ENCODE measurements at regions not wholly inside any gene's neighbourhood (a gene's known extent, or its start where the extent isn't known, plus 50 kb on each side); places are given as distances from the start of the nearest gene placed in this dataset.

DNA sequence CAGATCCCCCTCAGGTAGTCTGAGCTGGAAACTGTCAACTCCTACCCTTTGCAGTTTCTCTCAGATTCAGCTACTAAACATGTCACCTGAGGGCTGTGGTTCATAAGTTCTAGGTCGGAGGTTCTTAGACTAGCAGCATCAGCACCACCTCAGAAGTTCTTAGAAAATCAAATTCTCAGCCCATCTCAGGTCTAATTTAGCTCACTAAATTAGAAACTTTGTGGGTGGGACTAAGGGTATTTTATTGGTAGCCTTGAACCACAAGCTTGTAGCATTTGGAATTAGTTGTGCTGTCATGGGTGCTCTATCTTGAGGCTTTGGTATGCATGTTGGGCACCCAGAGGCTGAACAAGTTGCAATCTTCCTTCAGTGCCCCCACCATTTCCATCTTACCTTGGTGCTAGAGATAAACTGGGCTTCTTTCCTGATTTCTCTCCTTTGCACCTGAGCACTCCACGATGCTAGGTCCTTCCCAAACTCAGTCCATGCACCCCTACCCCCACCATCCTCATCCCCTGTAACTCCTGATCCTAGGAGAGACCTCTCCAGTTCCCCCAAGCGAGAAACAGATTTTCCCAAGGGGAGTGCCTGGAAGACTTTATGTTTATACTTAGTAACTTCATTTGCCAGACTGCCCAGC lies 54.2 kb downstream of the S1PR1 start:
- peak; percentile 36 for DNase-seq

GRCh38 chr1:101291562-101292380 lies 55.0 kb downstream of the S1PR1 start:
- DNase-seq = peak; percentile 59

GRCh38 chr1:101293461-101294051 lies 56.7 kb downstream of the S1PR1 start:
- DNase-seq = peak; percentile 69

GRCh38 chr1:101295209-101295608 lies 58.4 kb downstream of the S1PR1 start:
- DNase-seq = no peak

- DNase-seq = no peak
These were observed 61.8 kb downstream of the S1PR1 start for GRCh38 chr1:101298663-101299062.

DNA sequence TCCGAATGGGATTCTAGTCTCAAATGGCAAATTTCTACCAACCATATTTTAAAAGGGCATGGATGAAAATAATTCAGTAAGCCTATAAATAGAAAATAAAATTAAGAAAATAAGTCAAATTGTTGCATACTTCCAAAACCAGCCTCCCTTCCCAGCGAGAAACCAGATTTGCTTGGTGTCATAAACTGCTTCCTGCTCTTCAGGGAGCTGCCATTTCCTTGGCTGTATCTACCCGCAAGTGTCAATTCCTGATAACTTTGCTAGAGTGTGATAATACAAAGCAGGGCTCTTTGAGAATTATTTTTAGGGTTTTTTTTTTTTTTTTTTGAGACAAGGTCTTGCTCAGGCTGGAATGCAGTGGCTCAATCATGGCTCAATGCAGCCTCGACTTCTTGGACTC lies 62.3 kb downstream of the S1PR1 start:
- no peak for DNase-seq

GRCh38 chr1:101299710-101300109 lies 62.9 kb downstream of the S1PR1 start:
- no peak for DNase-seq

DNA sequence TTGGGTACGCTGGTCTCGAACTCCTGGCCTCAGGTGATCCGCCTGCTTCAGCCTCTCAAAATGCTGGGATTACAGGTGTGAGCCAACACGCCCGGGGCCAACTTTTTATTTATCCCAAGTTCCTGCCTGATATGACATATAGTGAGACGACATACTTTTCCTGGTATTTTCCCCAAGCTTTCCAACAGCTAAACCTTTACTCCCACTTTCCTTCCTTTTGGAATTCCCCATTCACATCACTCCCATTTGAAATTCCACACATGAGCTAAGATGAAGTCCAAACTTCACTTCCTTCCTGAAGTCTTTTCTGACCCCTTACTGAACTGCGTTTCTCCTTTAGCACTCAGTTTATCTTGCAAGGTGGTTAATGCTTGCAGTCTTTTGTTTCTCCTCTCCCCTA lies 64.1 kb downstream of the S1PR1 start:
- no peak for DNase-seq

DNA sequence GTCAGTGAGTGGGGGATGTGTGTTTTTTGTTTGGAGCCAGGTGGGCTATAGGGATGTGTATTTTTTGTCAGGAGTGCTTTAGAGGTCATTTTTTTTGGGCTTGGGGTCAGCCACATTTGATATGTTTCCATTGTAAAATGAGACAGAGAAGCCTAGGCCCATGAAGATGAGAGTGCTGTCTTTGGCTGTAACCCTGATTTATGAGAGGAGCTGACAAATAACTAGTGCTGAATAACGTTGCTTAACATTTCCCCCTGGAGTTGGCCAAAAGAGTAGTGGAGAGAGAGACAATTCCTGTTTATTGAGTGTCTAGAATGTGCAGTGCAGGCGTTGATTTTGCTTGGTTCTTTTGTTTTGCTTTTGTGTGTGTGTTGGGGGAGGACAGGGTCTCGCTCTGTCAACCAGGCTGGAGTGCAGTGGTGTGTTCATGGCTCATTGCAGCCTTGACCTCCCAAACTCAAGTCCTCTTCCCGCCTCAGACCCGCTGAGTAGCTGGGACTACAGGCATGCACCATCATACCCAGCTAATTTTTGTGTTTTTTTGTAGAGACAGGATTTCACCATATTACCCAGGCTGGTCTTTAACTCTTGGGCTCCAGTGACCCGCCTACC lies 64.7 kb downstream of the S1PR1 start:
- DNase-seq = no peak

DNA sequence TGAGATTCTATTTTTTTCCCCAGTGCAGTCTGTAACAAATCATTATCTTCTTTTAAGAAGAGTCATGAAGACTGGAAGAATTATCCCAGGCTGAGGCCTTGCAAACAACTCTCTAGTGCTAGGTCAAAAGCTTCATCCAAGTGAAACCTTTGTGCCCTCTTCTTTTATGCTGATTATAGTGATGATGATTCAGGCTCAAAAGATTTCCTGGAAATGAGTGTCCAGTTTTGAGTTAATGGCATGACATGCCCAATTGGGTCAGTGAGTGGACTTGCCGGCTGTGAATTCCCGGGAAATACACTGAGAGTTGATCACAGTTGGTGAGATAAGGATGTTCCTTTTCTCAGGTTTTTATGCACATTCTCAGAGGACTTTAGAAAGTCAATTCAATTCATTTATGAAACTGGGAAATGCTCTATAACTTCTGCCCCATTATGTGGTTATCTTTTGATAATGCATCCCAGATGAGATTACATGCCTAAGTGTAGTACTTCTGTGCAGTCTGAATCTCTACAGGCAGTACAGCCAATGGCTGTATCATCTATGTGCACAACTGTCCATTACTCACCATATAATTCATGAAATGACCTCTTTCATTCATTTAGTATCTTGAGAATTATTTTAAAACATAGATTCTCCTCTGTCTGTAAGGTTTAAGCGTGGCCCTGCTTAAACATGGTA lies 66.2 kb downstream of the S1PR1 start:
- no peak for DNase-seq

- no peak for DNase-seq
These were observed 71.3 kb downstream of the S1PR1 start for GRCh38 chr1:101307985-101308689.

- no peak for DNase-seq
These were observed 72.1 kb downstream of the S1PR1 start for GRCh38 chr1:101308935-101309333.

DNA sequence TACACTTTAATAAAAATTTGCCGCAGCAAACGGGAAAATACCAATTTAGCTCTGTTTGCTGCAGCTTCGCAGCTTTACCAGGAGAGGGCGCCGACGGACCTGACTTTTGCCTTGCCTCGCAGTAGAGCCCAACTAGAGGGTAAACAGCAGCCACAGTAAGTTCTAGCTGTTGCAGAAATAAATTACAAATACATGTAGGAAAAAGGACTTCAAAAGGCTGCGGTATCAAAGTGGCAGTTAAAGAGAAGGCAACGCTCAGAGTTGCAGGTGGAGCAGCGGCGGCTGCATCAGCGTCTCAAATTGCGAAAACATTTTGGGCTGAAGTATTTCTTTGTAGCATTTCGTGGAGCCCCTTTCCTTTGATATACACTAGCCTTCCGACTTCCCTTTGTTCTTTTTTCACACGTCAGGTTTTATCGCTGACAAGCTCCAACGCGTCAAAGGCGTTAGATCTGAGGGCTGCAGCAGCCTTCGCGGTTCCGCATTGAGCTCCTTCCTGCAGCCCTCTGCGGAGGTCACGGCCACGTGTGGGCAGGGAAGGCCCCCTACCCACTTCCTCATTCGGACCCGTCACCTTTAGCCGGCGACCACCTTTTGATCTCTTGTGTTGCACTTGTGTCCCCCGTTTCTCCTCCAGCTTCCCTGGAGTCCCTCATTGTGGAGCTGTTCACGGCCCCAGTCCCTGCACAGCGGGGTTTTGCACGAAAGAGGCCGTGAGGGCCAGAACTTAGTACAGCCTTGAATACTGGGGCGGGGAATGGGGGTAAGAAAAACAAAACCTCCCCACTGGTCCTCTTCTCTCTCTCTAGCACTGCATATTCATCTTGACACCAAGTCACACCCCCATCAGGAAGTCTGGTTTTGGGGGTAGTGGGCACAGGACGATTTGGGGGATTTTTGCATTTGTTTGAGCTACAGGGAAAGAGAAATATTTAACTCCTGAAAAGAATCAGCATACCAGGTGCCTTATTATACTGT lies 72.8 kb downstream of the S1PR1 start:
- peak; percentile 69 for DNase-seq

DNA sequence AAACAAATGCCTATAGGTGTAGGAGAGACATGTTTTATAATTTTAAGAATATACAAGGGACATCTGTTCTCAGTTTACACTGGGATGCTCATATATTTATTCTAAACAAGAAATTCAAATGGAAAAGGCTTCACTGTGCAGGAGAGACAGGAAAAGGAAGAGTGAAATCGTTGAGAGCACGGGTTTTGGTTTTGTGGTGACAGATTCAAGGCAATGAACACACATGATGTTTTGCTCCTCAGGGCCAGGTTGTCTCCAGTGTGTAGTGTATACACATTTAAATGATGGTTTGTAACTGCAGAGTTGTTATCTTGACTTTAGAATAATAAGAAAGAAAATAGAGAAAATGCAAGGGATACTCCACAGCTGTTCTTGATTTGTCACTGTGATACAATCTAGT lies 73.7 kb downstream of the S1PR1 start:
- no peak for DNase-seq

DNA sequence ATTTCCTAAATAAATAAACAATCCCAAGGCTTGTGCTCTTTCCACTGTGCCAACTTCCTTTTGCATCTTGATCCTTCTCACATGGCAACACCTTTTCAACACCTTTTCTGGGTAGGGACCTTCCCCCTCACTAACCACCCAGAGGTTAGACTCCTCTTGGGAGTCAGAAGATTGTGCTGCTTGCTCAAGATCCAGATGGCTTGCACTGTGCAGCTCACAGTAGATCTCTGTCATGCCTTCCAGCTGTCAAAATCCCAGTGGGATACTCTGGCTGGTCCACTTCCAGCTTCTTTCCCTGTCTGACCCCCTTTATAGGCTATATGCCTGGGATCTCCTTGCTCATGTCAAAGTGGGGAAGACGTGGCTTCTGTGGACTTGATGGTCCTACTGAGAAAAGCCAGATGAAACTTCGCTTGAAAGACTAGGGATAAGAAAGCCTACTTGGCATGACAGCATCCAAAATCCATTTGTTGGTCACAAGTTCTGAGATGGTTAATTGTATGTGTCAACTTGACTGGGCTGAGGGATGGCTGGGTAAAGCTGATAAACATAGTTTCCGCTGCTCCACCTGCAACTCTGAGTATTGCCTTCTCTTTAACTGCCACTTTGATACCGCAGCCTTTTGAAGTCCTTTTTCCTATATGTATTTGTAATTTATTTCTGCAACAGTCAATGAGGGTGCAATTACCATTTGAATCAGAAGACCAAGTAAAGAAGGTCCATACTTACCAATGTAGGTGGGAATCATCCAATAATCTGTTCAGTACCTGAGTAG lies 74.5 kb downstream of the S1PR1 start:
- DNase-seq = no peak

DNA sequence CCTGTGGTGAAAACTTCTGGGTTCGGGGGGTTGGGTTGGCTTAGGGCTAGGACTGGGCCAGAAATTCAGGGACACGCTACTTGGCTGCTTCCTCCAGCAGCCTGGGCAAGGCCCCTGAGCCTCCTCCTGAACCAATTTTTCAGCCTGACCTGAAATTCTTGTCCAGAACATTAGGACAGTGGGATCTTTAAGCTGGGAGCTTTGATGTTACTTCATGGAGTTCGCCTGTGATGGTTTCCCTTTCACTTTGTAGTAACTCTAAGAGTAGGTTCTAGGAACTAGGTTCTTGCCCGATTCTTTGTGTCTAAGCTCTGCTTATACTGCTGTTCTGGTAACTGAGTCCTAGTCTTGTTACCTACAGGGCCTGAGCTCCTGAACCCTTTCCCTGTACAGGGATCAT lies 75.3 kb downstream of the S1PR1 start:
- DNase-seq = no peak

GRCh38 chr1:101313356-101313755 lies 76.5 kb downstream of the S1PR1 start:
- no peak for DNase-seq

GRCh38 chr1:101314244-101314643 lies 77.4 kb downstream of the S1PR1 start:
- peak; percentile 25 for DNase-seq

- no peak for DNase-seq
These were observed 79.4 kb downstream of the S1PR1 start for GRCh38 chr1:101316256-101316655.

DNA sequence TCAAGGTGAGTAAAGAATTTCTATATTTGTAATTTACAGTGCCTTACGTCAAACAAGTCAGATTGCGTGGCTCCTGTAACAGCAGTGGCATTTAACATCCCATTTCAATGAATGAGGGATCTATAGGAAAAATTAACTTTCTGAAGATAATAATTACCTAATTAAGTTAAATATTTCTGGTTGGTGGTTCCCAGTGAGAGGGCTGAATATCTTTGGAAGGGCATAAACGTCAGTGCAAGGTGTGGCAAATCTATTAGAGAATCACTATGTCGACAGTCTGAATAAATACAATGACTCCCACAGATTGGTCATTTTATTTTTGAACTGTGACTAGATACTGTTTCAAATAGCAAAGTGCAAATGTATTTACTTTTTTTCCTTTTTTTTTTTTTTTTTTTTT lies 80.0 kb downstream of the S1PR1 start:
- DNase-seq = no peak

Measured in activated naive CD4-positive, alpha-beta T cell treated with Interleukin-2 at 50 U/mL for 16 hours (primary cell).